ENCODE measurements at regions not wholly inside any gene's neighbourhood (a gene's known extent, or its start where the extent isn't known, plus 50 kb on each side); places are given as distances from the start of the nearest gene placed in this dataset.

DNA sequence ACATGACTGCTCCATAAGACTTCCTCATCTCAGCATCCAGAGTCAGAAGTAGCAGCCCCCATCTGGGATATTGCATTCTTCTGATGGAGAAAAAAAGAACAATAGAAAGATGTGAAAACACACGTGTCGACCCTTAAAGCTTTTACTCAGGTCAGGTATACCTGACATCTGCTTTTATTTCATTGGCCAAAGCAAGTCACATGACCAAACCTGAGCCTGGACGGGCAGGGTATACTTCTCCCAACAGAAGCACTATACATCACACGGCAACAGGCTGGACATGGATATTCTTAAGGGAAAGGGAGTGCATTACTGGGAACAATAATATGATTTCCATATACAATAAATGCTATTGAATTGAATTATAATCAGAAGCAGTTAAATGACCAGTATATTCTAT is 243.3 kb downstream of the LMO4 start:
- Histone ChIP-seq H3K36me3 (replicated peaks) (no peaks in the 10 kb centered on the region), H3K4me3 (ENCODE audit: low read depth, low read length) (no peak overlapping the region), H3K27me3 (replicated peaks) (no peaks in the 10 kb centered on the region), H3K27ac (no peak overlapping the region)
- TF ChIP-seq, protein P1, sequence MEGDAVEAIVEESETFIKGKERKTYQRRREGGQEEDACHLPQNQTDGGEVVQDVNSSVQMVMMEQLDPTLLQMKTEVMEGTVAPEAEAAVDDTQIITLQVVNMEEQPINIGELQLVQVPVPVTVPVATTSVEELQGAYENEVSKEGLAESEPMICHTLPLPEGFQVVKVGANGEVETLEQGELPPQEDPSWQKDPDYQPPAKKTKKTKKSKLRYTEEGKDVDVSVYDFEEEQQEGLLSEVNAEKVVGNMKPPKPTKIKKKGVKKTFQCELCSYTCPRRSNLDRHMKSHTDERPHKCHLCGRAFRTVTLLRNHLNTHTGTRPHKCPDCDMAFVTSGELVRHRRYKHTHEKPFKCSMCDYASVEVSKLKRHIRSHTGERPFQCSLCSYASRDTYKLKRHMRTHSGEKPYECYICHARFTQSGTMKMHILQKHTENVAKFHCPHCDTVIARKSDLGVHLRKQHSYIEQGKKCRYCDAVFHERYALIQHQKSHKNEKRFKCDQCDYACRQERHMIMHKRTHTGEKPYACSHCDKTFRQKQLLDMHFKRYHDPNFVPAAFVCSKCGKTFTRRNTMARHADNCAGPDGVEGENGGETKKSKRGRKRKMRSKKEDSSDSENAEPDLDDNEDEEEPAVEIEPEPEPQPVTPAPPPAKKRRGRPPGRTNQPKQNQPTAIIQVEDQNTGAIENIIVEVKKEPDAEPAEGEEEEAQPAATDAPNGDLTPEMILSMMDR (IDR thresholded peaks at IDR 0.05; ENCODE audit: low read depth, low read length, missing control alignments), result no peak
- DNase-seq, result no peak
- in situ Hi-C loops (cut with HindIII; ENCODE audit: low pct_ligation_motif_present, low sequenced_read_pairs), result no loop called here

DNA sequence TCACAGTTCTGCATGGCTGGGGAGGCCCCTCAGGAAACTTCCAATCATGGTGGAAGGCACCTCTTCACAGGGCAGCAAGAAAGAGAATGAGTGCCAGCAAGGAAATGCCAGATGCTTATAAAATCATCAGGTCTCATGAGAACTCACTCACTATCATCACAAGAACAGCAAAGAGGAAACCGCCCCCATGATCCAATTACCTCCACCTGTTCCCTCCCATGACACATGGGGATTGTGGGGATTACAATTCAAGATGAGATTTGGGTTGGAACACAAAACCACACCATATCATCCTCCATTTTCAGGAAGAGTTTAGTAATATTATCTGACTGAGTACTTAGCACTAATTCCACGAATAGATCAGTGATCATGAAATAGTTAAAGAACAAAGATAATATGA is 244.2 kb downstream of the LMO4 start:
- no peak overlapping the region for H3K27ac ChIP-seq
- H3K4me3 ChIP-seq (ENCODE audit: low read depth, low read length), result no peak overlapping the region
- TF ChIP-seq, protein P1 (IDR thresholded peaks at IDR 0.05; ENCODE audit: low read depth, low read length, missing control alignments), result no peak
- no peak for DNase-seq
- H3K36me3 ChIP-seq (replicated peaks), result no peaks in the 10 kb centered on the region
- in situ Hi-C loops (cut with HindIII; ENCODE audit: low pct_ligation_motif_present, low sequenced_read_pairs), result no loop called here
- H3K27me3 ChIP-seq (replicated peaks), result no peaks in the 10 kb centered on the region

DNA sequence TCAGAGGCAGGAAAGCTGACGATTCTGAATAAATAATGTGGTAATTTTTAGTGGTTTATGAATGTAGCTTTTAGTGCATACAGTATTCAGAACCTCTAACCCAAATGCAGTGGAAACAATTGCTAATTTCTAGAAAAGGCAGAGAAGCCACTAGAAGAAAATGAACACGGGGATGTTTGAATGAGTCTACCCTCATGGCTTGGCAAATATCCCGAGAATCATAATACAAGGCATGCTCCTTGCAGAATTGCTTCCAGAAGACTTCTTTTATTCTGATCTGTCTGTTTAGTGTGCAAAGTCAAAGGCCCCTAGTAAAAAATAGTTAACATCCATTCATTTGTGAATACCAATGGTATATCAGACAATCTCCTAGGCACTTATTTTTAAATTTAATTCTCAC is 246.8 kb downstream of the LMO4 start:
- TF ChIP-seq, protein P1 (IDR thresholded peaks at IDR 0.05; ENCODE audit: low read depth, low read length, missing control alignments), result no peak
- Histone ChIP-seq H3K4me3 (ENCODE audit: low read depth, low read length) (no peak overlapping the region), H3K27ac (no peak overlapping the region), H3K27me3 (replicated peaks) (no peaks in the 10 kb centered on the region), H3K36me3 (replicated peaks) (no peaks in the 10 kb centered on the region)
- in situ Hi-C loops (cut with HindIII; ENCODE audit: low pct_ligation_motif_present, low sequenced_read_pairs), result no loop called here
- no peak for DNase-seq

DNA sequence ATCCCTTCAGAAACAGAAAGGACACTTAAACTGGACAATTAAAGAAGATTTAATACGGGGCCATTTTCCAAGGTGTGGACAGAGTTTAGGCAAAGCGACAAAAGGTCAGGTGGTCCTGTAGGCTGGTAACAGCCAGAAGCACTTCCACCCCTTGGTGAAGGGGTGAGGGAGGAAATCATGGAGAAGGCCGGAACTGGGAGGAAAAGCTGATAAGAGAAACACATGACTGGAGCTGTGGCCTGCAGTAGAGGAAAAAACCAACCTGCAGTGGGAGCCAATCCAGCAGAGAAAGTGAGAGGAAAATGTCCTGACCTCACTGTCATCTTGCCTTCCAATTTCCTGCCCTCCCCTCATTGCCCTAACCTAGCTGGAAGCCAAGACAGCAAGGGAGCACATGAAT is 249.8 kb downstream of the LMO4 start:
- in situ Hi-C loops (cut with HindIII; ENCODE audit: low pct_ligation_motif_present, low sequenced_read_pairs), result no loop called here
- no peak for DNase-seq
- Histone ChIP-seq H3K27me3 (replicated peaks) (no peaks in the 10 kb centered on the region), H3K4me3 (ENCODE audit: low read depth, low read length) (no peak overlapping the region), H3K27ac (no peak overlapping the region), H3K36me3 (replicated peaks) (no peaks in the 10 kb centered on the region)
- TF ChIP-seq, protein P1 (IDR thresholded peaks at IDR 0.05; ENCODE audit: low read depth, low read length, missing control alignments), result no peak

DNA sequence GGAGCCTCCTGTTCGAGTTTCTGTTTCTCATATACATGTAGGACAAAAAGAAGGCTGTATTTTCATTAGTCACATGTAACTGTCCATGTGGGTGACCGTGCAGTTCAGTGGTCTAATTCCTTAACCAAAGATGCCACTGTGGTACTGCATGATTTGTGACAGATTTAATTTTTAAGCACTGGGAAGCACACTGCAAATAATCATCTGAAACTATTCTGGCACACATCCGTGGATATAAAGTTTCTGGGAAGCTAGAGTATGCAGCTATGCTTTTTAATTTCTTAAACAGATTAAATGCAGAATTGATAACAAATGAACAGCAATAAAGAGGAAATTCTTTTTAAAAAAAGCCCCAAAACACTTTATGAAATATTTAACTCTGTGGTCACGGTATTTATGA is 254.8 kb downstream of the LMO4 start:
- Histone ChIP-seq H3K27ac (no peak overlapping the region), H3K36me3 (replicated peaks) (no peaks in the 10 kb centered on the region), H3K4me3 (ENCODE audit: low read depth, low read length) (no peak overlapping the region), H3K27me3 (replicated peaks) (no peaks in the 10 kb centered on the region)
- TF ChIP-seq, protein P1 (IDR thresholded peaks at IDR 0.05; ENCODE audit: low read depth, low read length, missing control alignments), result no peak
- in situ Hi-C loops (cut with HindIII; ENCODE audit: low pct_ligation_motif_present, low sequenced_read_pairs), result no loop called here
- no peak for DNase-seq

DNA sequence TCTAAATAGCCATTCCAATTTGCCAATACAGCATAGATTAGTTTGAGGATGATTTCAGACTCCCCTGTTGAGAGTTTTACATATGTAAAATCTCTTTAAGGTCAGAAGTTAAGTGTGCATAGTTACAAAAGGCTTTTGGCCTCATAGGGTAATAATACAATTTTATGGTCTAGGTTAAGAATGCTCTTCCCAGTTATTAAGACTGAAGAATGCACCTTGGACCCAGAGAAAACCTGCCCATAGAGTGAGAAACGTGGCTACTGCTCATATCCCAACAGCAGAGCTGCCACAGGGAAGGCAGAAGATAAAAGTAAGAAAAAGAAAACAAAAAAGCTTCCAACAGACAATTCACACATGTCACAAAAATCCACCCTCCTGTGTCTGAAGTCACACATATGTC is 255.9 kb downstream of the LMO4 start:
- DNase-seq, result no peak
- in situ Hi-C loops (cut with HindIII; ENCODE audit: low pct_ligation_motif_present, low sequenced_read_pairs), result no loop called here
- H3K4me3 ChIP-seq (ENCODE audit: low read depth, low read length), result no peak overlapping the region
- no peaks in the 10 kb centered on the region for H3K36me3 ChIP-seq (replicated peaks)
- H3K27ac ChIP-seq, result no peak overlapping the region
- H3K27me3 ChIP-seq (replicated peaks), result no peaks in the 10 kb centered on the region
- TF ChIP-seq, protein P1 (IDR thresholded peaks at IDR 0.05; ENCODE audit: low read depth, low read length, missing control alignments), result no peak

Data from brain microvascular endothelial cell (primary cell).